ENCODE measurements at regions not wholly inside any gene's neighbourhood (a gene's known extent, or its start where the extent isn't known, plus 50 kb on each side); places are given as distances from the start of the nearest gene placed in this dataset.

GRCh38 chr4:162610116-162610515 lies 446.3 kb upstream of the FSTL5 start:
- TF ChIP-seq CTCF (IDR thresholded peaks at IDR 0.05) = no peak
- no peak for TF ChIP-seq POLR2AphosphoS5 (IDR thresholded peaks at IDR 0.05)
- TF ChIP-seq POLR2A (IDR thresholded peaks at IDR 0.05) = no peak
- no peak for TF ChIP-seq EP300 (IDR thresholded peaks at IDR 0.05)
